Astrocyte (in vitro differentiated cells and primary cell): ENCODE measurements at regions not wholly inside any gene's neighbourhood (a gene's known extent, or its start where the extent isn't known, plus 50 kb on each side); places are given as distances from the start of the nearest gene placed in this dataset.

Experiments
- EZH2 ChIP-seq: IDR thresholded peaks from 2 replicates; pipeline ENCODE4 v1.6.1; 2012; ENCODE audit warnings: mild to moderate bottlenecking, low read length, inconsistent platforms; ENCODE audit not compliant: insufficient read depth
- TF ChIP-seq, protein P1 (sequence below): IDR thresholded peaks from 2 replicates; pipeline ENCODE4 v1.5.1; 2011; ENCODE audit warnings: low read depth, mild to moderate bottlenecking, inconsistent platforms, low read length, moderate library complexity; ENCODE audit not compliant: insufficient read depth

- TF ChIP-seq EZH2 = no peak
- TF ChIP-seq, protein P1, sequence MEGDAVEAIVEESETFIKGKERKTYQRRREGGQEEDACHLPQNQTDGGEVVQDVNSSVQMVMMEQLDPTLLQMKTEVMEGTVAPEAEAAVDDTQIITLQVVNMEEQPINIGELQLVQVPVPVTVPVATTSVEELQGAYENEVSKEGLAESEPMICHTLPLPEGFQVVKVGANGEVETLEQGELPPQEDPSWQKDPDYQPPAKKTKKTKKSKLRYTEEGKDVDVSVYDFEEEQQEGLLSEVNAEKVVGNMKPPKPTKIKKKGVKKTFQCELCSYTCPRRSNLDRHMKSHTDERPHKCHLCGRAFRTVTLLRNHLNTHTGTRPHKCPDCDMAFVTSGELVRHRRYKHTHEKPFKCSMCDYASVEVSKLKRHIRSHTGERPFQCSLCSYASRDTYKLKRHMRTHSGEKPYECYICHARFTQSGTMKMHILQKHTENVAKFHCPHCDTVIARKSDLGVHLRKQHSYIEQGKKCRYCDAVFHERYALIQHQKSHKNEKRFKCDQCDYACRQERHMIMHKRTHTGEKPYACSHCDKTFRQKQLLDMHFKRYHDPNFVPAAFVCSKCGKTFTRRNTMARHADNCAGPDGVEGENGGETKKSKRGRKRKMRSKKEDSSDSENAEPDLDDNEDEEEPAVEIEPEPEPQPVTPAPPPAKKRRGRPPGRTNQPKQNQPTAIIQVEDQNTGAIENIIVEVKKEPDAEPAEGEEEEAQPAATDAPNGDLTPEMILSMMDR = no peak
These were observed 99.4 kb upstream of the S1PR1 start for GRCh38 chr1:101137144-101138126.
